ENCODE measurements at regions not wholly inside any gene's neighbourhood (a gene's known extent, or its start where the extent isn't known, plus 50 kb on each side); places are given as distances from the start of the nearest gene placed in this dataset.

GRCh38 chr6:133756078-133756695, 132.7 kb upstream of the TCF21 start:
- TF ChIP-seq CTCF (IDR thresholded peaks at IDR 0.05) (no peak), EZH2phosphoT487 (IDR thresholded peaks at IDR 0.05) (no peak)

Data from neural progenitor cell (in vitro differentiated cells).